GM12891 (cell line): ENCODE measurements at regions not wholly inside any gene's neighbourhood (a gene's known extent, or its start where the extent isn't known, plus 50 kb on each side); places are given as distances from the start of the nearest gene placed in this dataset.

Source experiments
- POLR2A ChIP-seq: IDR thresholded peaks from 2 replicates; pipeline ENCODE4 v1.6.1; 2011; ENCODE audit warnings: low read depth, low read length, control low read depth
- POLR2AphosphoS5 ChIP-seq: IDR thresholded peaks from 2 replicates; pipeline ENCODE4 v1.6.1; 2011; ENCODE audit warnings: low read depth, low read length, control low read depth
- SPI1 ChIP-seq: IDR thresholded peaks from 2 replicates; pipeline ENCODE4 v1.6.1; 2011; ENCODE audit warnings: low read depth, low read length, control low read depth
- TAF1 ChIP-seq: IDR thresholded peaks from 2 replicates; pipeline ENCODE4 v1.6.1; 2011; ENCODE audit warnings: low read depth, low read length, control low read depth

DNA sequence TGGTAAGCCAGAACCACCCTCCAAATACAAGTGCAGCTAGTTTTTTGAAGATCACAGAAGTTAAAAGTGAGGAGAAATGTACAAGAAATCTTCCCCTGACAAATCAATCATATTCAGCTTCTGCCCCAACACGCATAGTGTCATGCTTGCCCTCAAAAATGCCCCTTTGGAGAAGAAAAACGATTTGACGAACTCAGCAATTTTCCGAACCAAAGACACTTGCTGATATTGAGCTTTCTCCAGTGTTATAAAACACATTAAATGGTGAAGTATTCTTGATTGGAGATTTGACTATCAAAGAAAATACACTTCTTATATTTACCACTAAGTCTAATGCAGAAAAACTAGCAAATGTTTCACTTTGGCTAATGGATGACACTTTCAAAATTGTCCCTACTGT, 195.5 kb downstream of the ETV1 start:
- TF ChIP-seq POLR2A (no peak), POLR2AphosphoS5 (no peak), TAF1 (no peak), SPI1 (no peak)
